ENCODE measurements at regions not wholly inside any gene's neighbourhood (a gene's known extent, or its start where the extent isn't known, plus 50 kb on each side); places are given as distances from the start of the nearest gene placed in this dataset.
"Not testable (repeated sequence)": the region's sequence is repeated elsewhere in the genome, so short reads cannot be mapped to it uniquely, and the experiment has no call there.

GRCh38 chr13:50366488-50367174 lies 351.4 kb downstream of the KCNRG start:
- DNase-seq, result no peak

GRCh38 chr13:50369646-50370045 lies 354.4 kb downstream of the KCNRG start:
- DNase-seq, result no peak

- no peak for DNase-seq
Observed at GRCh38 chr13:50370303-50370950, 355.2 kb downstream of the KCNRG start.

GRCh38 chr13:50374517-50374916 lies 359.3 kb downstream of the KCNRG start:
- no peak for DNase-seq

GRCh38 chr13:50375792-50376191 lies 360.5 kb downstream of the KCNRG start:
- DNase-seq, result no peak

- no peak for DNase-seq
Observed at GRCh38 chr13:50376895-50377575, 361.8 kb downstream of the KCNRG start.

GRCh38 chr13:50377726-50378270 lies 362.6 kb downstream of the KCNRG start:
- no peak for DNase-seq

GRCh38 chr13:50378509-50379044 lies 363.3 kb downstream of the KCNRG start:
- DNase-seq, result no peak

GRCh38 chr13:50379584-50379983 lies 364.3 kb downstream of the KCNRG start:
- no peak for DNase-seq

GRCh38 chr13:50380905-50381304 lies 365.7 kb downstream of the KCNRG start:
- DNase-seq, result no peak

- no peak for DNase-seq
Observed at GRCh38 chr13:50382511-50382910, 367.3 kb downstream of the KCNRG start.

GRCh38 chr13:50382951-50383350 lies 367.7 kb downstream of the KCNRG start:
- no peak for DNase-seq

GRCh38 chr13:50384724-50385123 lies 369.5 kb downstream of the KCNRG start:
- DNase-seq, result no peak

- no peak for DNase-seq
Observed at GRCh38 chr13:50386541-50387050, 371.4 kb downstream of the KCNRG start.

- DNase-seq, result no peak
Observed at GRCh38 chr13:50387051-50387581, 371.9 kb downstream of the KCNRG start.

- DNase-seq, result no peak
Observed at GRCh38 chr13:50388481-50388880, 373.2 kb downstream of the KCNRG start.

- DNase-seq, result no peak
Observed at GRCh38 chr13:50389726-50390125, 374.5 kb downstream of the KCNRG start.

- no peak for DNase-seq
Observed at GRCh38 chr13:50390503-50391248, 375.4 kb downstream of the KCNRG start.

- no peak for DNase-seq
Observed at GRCh38 chr13:50392977-50393376, 377.7 kb downstream of the KCNRG start.

- no peak for DNase-seq
Observed at GRCh38 chr13:50393628-50394027, 378.4 kb downstream of the KCNRG start.

- no peak for DNase-seq
Observed at GRCh38 chr13:50396001-50396400, 380.8 kb downstream of the KCNRG start.

- not testable (repeated sequence) for DNase-seq
Observed at GRCh38 chr13:50396618-50397017, 381.4 kb downstream of the KCNRG start.

Data from cortex of kidney (tissue), 1 donor.